GM23338 (cell line): ENCODE measurements at regions not wholly inside any gene's neighbourhood (a gene's known extent, or its start where the extent isn't known, plus 50 kb on each side); places are given as distances from the start of the nearest gene placed in this dataset.

Source experiments
- EZH2 ChIP-seq: fragments of 200-600 bp; sonication (generic); IDR thresholded peaks from one replicate; pipeline ENCODE4 v1.8.0; 2017; ENCODE audit warnings: antibody characterized with exemption, mild to moderate bottlenecking, low read depth; ENCODE audit not compliant: unreplicated experiment
- JUNB ChIP-seq: IDR thresholded peaks from one replicate; pipeline ENCODE4 v1.6.1; 2016; ENCODE audit warnings: antibody characterized with exemption; ENCODE audit not compliant: unreplicated experiment
- ZNF331 ChIP-seq: fragments of 250-450 bp; sonication (Bioruptor Pico); IDR thresholded peaks from 2 replicates; pipeline ENCODE4 v1.5.0; 2020; ENCODE audit warnings: low read depth, mild to moderate bottlenecking, moderate library complexity
- TF ChIP-seq, protein P1 (sequence below): fragments of 250-450 bp; sonication (Bioruptor Pico); IDR thresholded peaks from 2 replicates; pipeline ENCODE4 v1.5.0; 2020; ENCODE audit warnings: mild to moderate bottlenecking, moderate library complexity
- TF ChIP-seq, protein P2 (sequence below): IDR thresholded peaks from 2 replicates; pipeline ENCODE4 v1.6.1; 2016; ENCODE audit warnings: antibody characterized with exemption
- TF ChIP-seq, protein P3 (sequence below): IDR thresholded peaks from one replicate; pipeline ENCODE4 v1.6.1; 2018; ENCODE audit warnings: antibody characterized with exemption; ENCODE audit not compliant: unreplicated experiment

DNA sequence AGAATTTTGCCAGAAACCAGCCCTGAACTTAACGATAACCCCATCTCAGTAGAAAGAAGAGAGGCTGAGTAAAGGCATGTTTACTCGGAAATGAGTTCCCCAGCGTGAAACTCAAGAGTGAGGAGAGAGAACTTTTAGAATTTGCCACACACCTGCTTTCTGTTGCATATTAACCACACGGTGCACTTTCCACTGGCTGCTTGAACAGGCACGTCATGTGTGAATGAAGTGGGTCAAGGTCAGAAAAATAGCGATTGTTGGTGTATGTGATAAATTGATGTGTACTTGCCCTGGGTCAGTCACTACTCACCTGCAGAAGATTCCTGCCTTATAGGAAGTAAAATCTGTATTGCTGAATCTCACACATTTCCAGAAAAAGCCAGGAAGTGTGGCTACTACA is 395.7 kb downstream of the TRIML1 start (continued):
- TF ChIP-seq, protein P1, sequence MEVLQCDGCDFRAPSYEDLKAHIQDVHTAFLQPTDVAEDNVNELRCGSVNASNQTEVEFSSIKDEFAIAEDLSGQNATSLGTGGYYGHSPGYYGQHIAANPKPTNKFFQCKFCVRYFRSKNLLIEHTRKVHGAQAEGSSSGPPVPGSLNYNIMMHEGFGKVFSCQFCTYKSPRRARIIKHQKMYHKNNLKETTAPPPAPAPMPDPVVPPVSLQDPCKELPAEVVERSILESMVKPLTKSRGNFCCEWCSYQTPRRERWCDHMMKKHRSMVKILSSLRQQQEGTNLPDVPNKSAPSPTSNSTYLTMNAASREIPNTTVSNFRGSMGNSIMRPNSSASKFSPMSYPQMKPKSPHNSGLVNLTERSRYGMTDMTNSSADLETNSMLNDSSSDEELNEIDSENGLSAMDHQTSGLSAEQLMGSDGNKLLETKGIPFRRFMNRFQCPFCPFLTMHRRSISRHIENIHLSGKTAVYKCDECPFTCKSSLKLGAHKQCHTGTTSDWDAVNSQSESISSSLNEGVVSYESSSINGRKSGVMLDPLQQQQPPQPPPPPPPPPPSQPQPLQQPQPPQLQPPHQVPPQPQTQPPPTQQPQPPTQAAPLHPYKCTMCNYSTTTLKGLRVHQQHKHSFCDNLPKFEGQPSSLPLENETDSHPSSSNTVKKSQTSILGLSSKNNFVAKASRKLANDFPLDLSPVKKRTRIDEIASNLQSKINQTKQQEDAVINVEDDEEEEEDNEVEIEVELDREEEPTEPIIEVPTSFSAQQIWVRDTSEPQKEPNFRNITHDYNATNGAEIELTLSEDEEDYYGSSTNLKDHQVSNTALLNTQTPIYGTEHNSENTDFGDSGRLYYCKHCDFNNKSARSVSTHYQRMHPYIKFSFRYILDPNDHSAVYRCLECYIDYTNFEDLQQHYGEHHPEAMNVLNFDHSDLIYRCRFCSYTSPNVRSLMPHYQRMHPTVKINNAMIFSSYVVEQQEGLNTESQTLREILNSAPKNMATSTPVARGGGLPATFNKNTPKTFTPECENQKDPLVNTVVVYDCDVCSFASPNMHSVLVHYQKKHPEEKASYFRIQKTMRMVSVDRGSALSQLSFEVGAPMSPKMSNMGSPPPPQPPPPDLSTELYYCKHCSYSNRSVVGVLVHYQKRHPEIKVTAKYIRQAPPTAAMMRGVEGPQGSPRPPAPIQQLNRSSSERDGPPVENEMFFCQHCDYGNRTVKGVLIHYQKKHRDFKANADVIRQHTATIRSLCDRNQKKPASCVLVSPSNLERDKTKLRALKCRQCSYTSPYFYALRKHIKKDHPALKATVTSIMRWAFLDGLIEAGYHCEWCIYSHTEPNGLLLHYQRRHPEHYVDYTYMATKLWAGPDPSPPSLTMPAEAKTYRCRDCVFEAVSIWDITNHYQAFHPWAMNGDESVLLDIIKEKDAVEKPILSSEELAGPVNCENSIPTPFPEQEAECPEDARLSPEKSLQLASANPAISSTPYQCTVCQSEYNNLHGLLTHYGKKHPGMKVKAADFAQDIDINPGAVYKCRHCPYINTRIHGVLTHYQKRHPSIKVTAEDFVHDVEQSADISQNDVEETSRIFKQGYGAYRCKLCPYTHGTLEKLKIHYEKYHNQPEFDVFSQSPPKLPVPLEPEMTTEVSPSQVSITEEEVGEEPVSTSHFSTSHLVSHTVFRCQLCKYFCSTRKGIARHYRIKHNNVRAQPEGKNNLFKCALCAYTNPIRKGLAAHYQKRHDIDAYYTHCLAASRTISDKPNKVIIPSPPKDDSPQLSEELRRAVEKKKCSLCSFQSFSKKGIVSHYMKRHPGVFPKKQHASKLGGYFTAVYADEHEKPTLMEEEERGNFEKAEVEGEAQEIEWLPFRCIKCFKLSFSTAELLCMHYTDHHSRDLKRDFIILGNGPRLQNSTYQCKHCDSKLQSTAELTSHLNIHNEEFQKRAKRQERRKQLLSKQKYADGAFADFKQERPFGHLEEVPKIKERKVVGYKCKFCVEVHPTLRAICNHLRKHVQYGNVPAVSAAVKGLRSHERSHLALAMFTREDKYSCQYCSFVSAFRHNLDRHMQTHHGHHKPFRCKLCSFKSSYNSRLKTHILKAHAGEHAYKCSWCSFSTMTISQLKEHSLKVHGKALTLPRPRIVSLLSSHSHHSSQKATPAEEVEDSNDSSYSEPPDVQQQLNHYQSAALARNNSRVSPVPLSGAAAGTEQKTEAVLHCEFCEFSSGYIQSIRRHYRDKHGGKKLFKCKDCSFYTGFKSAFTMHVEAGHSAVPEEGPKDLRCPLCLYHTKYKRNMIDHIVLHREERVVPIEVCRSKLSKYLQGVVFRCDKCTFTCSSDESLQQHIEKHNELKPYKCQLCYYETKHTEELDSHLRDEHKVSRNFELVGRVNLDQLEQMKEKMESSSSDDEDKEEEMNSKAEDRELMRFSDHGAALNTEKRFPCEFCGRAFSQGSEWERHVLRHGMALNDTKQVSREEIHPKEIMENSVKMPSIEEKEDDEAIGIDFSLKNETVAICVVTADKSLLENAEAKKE (CRISPR knock-in tag), result no peak
- TF ChIP-seq JUNB (no peak), EZH2 (no peak), ZNF331 (CRISPR knock-in tag) (no peak)
- TF ChIP-seq, protein P2, sequence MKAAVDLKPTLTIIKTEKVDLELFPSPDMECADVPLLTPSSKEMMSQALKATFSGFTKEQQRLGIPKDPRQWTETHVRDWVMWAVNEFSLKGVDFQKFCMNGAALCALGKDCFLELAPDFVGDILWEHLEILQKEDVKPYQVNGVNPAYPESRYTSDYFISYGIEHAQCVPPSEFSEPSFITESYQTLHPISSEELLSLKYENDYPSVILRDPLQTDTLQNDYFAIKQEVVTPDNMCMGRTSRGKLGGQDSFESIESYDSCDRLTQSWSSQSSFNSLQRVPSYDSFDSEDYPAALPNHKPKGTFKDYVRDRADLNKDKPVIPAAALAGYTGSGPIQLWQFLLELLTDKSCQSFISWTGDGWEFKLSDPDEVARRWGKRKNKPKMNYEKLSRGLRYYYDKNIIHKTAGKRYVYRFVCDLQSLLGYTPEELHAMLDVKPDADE, result no peak
- TF ChIP-seq, protein P3, sequence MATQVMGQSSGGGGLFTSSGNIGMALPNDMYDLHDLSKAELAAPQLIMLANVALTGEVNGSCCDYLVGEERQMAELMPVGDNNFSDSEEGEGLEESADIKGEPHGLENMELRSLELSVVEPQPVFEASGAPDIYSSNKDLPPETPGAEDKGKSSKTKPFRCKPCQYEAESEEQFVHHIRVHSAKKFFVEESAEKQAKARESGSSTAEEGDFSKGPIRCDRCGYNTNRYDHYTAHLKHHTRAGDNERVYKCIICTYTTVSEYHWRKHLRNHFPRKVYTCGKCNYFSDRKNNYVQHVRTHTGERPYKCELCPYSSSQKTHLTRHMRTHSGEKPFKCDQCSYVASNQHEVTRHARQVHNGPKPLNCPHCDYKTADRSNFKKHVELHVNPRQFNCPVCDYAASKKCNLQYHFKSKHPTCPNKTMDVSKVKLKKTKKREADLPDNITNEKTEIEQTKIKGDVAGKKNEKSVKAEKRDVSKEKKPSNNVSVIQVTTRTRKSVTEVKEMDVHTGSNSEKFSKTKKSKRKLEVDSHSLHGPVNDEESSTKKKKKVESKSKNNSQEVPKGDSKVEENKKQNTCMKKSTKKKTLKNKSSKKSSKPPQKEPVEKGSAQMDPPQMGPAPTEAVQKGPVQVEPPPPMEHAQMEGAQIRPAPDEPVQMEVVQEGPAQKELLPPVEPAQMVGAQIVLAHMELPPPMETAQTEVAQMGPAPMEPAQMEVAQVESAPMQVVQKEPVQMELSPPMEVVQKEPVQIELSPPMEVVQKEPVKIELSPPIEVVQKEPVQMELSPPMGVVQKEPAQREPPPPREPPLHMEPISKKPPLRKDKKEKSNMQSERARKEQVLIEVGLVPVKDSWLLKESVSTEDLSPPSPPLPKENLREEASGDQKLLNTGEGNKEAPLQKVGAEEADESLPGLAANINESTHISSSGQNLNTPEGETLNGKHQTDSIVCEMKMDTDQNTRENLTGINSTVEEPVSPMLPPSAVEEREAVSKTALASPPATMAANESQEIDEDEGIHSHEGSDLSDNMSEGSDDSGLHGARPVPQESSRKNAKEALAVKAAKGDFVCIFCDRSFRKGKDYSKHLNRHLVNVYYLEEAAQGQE, result no peak
